ENCODE measurements at regions not wholly inside any gene's neighbourhood (a gene's known extent, or its start where the extent isn't known, plus 50 kb on each side); places are given as distances from the start of the nearest gene placed in this dataset.

DNA sequence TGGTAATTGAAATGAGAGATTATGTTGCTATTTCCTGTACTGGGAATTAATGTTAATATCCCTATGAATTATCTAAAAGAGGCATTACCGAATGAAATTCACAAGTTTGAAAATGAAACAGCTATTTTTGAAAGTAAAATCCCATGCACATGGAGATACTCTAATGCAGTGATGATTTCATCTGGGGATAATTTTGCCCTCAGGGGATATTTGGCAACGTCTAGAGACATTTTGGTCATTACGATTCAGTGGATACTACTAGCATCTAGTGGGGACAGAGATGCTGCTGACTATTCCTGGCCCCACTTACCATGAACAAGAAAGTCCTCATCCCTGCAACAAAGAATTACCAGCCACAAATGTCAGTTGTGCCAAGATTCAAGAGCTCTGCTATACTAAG lies 500.9 kb downstream of the EFNA5 start:
- Histone ChIP-seq H3K36me3 (ENCODE audit: control insufficient read depth in 3 of 3, insufficient read depth in 3 of 3, low read length in 3 of 3) (no peaks in the 10 kb centered on the region), H3K4me3 (ENCODE audit: low read length in 3 of 3) (no peak overlapping the region), H3K9ac (ENCODE audit: low read depth in 1 of 3, low read length in 3 of 3) (no peak overlapping the region), H3K27ac (ENCODE audit: low read depth, low read length) (no peak overlapping the region), H3K9me3 (ENCODE audit: control insufficient read depth in 3 of 3, low read length in 3 of 3) (no peaks in the 10 kb centered on the region), H3K4me1 (ENCODE audit: control insufficient read depth in 3 of 3, insufficient read depth in 3 of 3, low read length in 3 of 3) (no peaks in the 10 kb centered on the region), H3K27me3 (ENCODE audit: control insufficient read depth in 3 of 3, insufficient read depth in 3 of 3, low read length in 3 of 3) (no peaks in the 10 kb centered on the region)

- Histone ChIP-seq H3K4me1 (ENCODE audit: control insufficient read depth in 3 of 3, insufficient read depth in 3 of 3, low read length in 3 of 3) (no peaks in the 10 kb centered on the region), H3K36me3 (ENCODE audit: control insufficient read depth in 3 of 3, insufficient read depth in 3 of 3, low read length in 3 of 3) (no peaks in the 10 kb centered on the region), H3K4me3 (ENCODE audit: low read length in 3 of 3) (no peak overlapping the region), H3K9ac (ENCODE audit: low read depth in 1 of 3, low read length in 3 of 3) (no peak overlapping the region), H3K27ac (ENCODE audit: low read depth, low read length) (no peak overlapping the region), H3K27me3 (ENCODE audit: control insufficient read depth in 3 of 3, insufficient read depth in 3 of 3, low read length in 3 of 3) (no peaks in the 10 kb centered on the region), H3K9me3 (ENCODE audit: control insufficient read depth in 3 of 3, low read length in 3 of 3) (no peaks in the 10 kb centered on the region)
These were observed 501.6 kb downstream of the EFNA5 start for GRCh38 chr5:107168848-107169752.

- no peak overlapping the region for H3K4me3 ChIP-seq (ENCODE audit: low read length in 3 of 3)
- H3K9ac ChIP-seq (ENCODE audit: low read depth in 1 of 3, low read length in 3 of 3), result no peak overlapping the region
- no peaks in the 10 kb centered on the region for H3K27me3 ChIP-seq (ENCODE audit: control insufficient read depth in 3 of 3, insufficient read depth in 3 of 3, low read length in 3 of 3)
- no peak overlapping the region for H3K27ac ChIP-seq (ENCODE audit: low read depth, low read length)
- H3K36me3 ChIP-seq (ENCODE audit: control insufficient read depth in 3 of 3, insufficient read depth in 3 of 3, low read length in 3 of 3), result no peaks in the 10 kb centered on the region
- H3K4me1 ChIP-seq (ENCODE audit: control insufficient read depth in 3 of 3, insufficient read depth in 3 of 3, low read length in 3 of 3), result no peaks in the 10 kb centered on the region
- H3K9me3 ChIP-seq (ENCODE audit: control insufficient read depth in 3 of 3, low read length in 3 of 3), result no peaks in the 10 kb centered on the region
These were observed 502.7 kb downstream of the EFNA5 start for GRCh38 chr5:107168086-107168485.

DNA sequence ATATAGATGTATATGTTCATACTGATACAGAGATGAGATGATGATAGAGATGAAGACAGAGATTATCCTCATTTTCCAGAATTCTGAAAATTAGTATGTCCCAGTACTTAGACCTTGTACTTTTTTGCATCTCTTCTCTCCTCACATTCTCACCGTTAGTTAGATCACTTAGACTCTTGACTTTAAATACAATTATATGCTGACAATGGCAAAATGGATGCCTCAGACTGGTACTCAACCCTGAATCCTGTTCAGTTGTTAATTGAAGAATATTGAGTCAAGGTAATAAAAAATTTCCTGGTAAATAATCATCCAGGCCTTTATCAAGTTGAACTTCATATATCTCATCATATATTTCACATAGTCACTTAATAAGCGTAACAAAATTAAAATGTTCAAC lies 505.4 kb downstream of the EFNA5 start:
- no peak overlapping the region for H3K4me3 ChIP-seq (ENCODE audit: low read length in 3 of 3)
- H3K9ac ChIP-seq (ENCODE audit: low read depth in 1 of 3, low read length in 3 of 3), result no peak overlapping the region
- no peak overlapping the region for H3K27ac ChIP-seq (ENCODE audit: low read depth, low read length)
- H3K36me3 ChIP-seq (ENCODE audit: control insufficient read depth in 3 of 3, insufficient read depth in 3 of 3, low read length in 3 of 3), result no peaks in the 10 kb centered on the region
- no peaks in the 10 kb centered on the region for H3K27me3 ChIP-seq (ENCODE audit: control insufficient read depth in 3 of 3, insufficient read depth in 3 of 3, low read length in 3 of 3)
- no peaks in the 10 kb centered on the region for H3K4me1 ChIP-seq (ENCODE audit: control insufficient read depth in 3 of 3, insufficient read depth in 3 of 3, low read length in 3 of 3)
- no peaks in the 10 kb centered on the region for H3K9me3 ChIP-seq (ENCODE audit: control insufficient read depth in 3 of 3, low read length in 3 of 3)

GRCh38 chr5:107157809-107158208 lies 512.9 kb downstream of the EFNA5 start:
- Histone ChIP-seq H3K27me3 (ENCODE audit: control insufficient read depth in 3 of 3, insufficient read depth in 3 of 3, low read length in 3 of 3) (no peaks in the 10 kb centered on the region), H3K9ac (ENCODE audit: low read depth in 1 of 3, low read length in 3 of 3) (no peak overlapping the region), H3K27ac (ENCODE audit: low read depth, low read length) (no peak overlapping the region), H3K4me3 (ENCODE audit: low read length in 3 of 3) (no peak overlapping the region), H3K4me1 (ENCODE audit: control insufficient read depth in 3 of 3, insufficient read depth in 3 of 3, low read length in 3 of 3) (no peaks in the 10 kb centered on the region), H3K36me3 (ENCODE audit: control insufficient read depth in 3 of 3, insufficient read depth in 3 of 3, low read length in 3 of 3) (no peaks in the 10 kb centered on the region), H3K9me3 (ENCODE audit: control insufficient read depth in 3 of 3, low read length in 3 of 3) (no peaks in the 10 kb centered on the region)

DNA sequence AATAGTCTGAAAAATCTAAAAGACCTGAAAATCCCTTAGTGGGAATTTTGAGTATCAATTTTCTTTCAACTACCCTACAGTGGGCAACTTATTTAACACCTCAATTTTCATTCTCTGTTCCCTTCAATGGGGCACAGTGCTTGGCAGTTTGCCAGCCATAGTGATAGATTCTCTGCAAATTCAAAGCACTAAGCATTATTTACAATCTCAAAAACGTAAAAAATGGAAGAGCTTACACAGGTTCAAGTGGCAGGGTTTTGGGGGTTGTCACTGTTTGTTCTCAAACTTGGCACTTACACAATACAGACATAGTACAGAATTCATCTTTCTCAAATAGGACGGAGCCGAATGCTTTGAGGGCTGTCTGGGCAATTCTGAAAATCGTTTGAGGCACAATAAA lies 515.0 kb downstream of the EFNA5 start:
- H3K4me1 ChIP-seq (ENCODE audit: control insufficient read depth in 3 of 3, insufficient read depth in 3 of 3, low read length in 3 of 3), result no peaks in the 10 kb centered on the region
- H3K36me3 ChIP-seq (ENCODE audit: control insufficient read depth in 3 of 3, insufficient read depth in 3 of 3, low read length in 3 of 3), result no peaks in the 10 kb centered on the region
- no peak overlapping the region for H3K27ac ChIP-seq (ENCODE audit: low read depth, low read length)
- H3K4me3 ChIP-seq (ENCODE audit: low read length in 3 of 3), result no peak overlapping the region
- H3K9ac ChIP-seq (ENCODE audit: low read depth in 1 of 3, low read length in 3 of 3), result no peak overlapping the region
- H3K27me3 ChIP-seq (ENCODE audit: control insufficient read depth in 3 of 3, insufficient read depth in 3 of 3, low read length in 3 of 3), result no peaks in the 10 kb centered on the region
- no peaks in the 10 kb centered on the region for H3K9me3 ChIP-seq (ENCODE audit: control insufficient read depth in 3 of 3, low read length in 3 of 3)

- H3K36me3 ChIP-seq (ENCODE audit: control insufficient read depth in 3 of 3, insufficient read depth in 3 of 3, low read length in 3 of 3), result no peaks in the 10 kb centered on the region
- no peaks in the 10 kb centered on the region for H3K9me3 ChIP-seq (ENCODE audit: control insufficient read depth in 3 of 3, low read length in 3 of 3)
These were observed 516.1 kb downstream of the EFNA5 start for GRCh38 chr5:107154593-107154992.

GRCh38 chr5:107153283-107153682 lies 517.5 kb downstream of the EFNA5 start:
- H3K4me1 ChIP-seq (ENCODE audit: control insufficient read depth in 3 of 3, insufficient read depth in 3 of 3, low read length in 3 of 3), result no peaks in the 10 kb centered on the region
- no peaks in the 10 kb centered on the region for H3K9me3 ChIP-seq (ENCODE audit: control insufficient read depth in 3 of 3, low read length in 3 of 3)
- no peaks in the 10 kb centered on the region for H3K36me3 ChIP-seq (ENCODE audit: control insufficient read depth in 3 of 3, insufficient read depth in 3 of 3, low read length in 3 of 3)
- no peaks in the 10 kb centered on the region for H3K27me3 ChIP-seq (ENCODE audit: control insufficient read depth in 3 of 3, insufficient read depth in 3 of 3, low read length in 3 of 3)
- H3K9ac ChIP-seq (ENCODE audit: low read depth in 1 of 3, low read length in 3 of 3), result peak overlapping the region in 1 of 3 donors; percentile 51
- no peak overlapping the region for H3K4me3 ChIP-seq (ENCODE audit: low read length in 3 of 3)
- H3K27ac ChIP-seq (ENCODE audit: low read depth, low read length), result no peak overlapping the region

More at GRCh38 chr5:107154593-107154992, 516.1 kb downstream of the EFNA5 start:
- Histone ChIP-seq H3K27me3 (ENCODE audit: control insufficient read depth in 3 of 3, insufficient read depth in 3 of 3, low read length in 3 of 3) (no peaks in the 10 kb centered on the region), H3K27ac (ENCODE audit: low read depth, low read length) (no peak overlapping the region), H3K9ac (ENCODE audit: low read depth in 1 of 3, low read length in 3 of 3) (no peak overlapping the region), H3K4me1 (ENCODE audit: control insufficient read depth in 3 of 3, insufficient read depth in 3 of 3, low read length in 3 of 3) (no peaks in the 10 kb centered on the region), H3K4me3 (ENCODE audit: low read length in 3 of 3) (no peak overlapping the region)

- H3K27ac ChIP-seq (ENCODE audit: low read depth, low read length), result no peak overlapping the region
These were observed 521.3 kb downstream of the EFNA5 start for GRCh38 chr5:107149243-107150005.

GRCh38 chr5:107147589-107147988 lies 523.1 kb downstream of the EFNA5 start:
- H3K9ac ChIP-seq (ENCODE audit: low read depth in 1 of 3, low read length in 3 of 3), result no peak overlapping the region
- no peak overlapping the region for H3K4me3 ChIP-seq (ENCODE audit: low read length in 3 of 3)
- H3K27me3 ChIP-seq (ENCODE audit: control insufficient read depth in 3 of 3, insufficient read depth in 3 of 3, low read length in 3 of 3), result no peaks in the 10 kb centered on the region
- peaks cover 0 to 5% (median 0%) of the 10 kb centered on the region in 3 donors for H3K4me1 ChIP-seq (ENCODE audit: control insufficient read depth in 3 of 3, insufficient read depth in 3 of 3, low read length in 3 of 3)
- no peaks in the 10 kb centered on the region for H3K9me3 ChIP-seq (ENCODE audit: control insufficient read depth in 3 of 3, low read length in 3 of 3)
- no peaks in the 10 kb centered on the region for H3K36me3 ChIP-seq (ENCODE audit: control insufficient read depth in 3 of 3, insufficient read depth in 3 of 3, low read length in 3 of 3)
- no peak overlapping the region for H3K27ac ChIP-seq (ENCODE audit: low read depth, low read length)

More at GRCh38 chr5:107149243-107150005, 521.3 kb downstream of the EFNA5 start:
- Histone ChIP-seq H3K4me1 (ENCODE audit: control insufficient read depth in 3 of 3, insufficient read depth in 3 of 3, low read length in 3 of 3) (peaks cover 0 to 5% (median 0%) of the 10 kb centered on the region in 3 donors), H3K4me3 (ENCODE audit: low read length in 3 of 3) (no peak overlapping the region), H3K9me3 (ENCODE audit: control insufficient read depth in 3 of 3, low read length in 3 of 3) (no peaks in the 10 kb centered on the region), H3K27me3 (ENCODE audit: control insufficient read depth in 3 of 3, insufficient read depth in 3 of 3, low read length in 3 of 3) (no peaks in the 10 kb centered on the region), H3K36me3 (ENCODE audit: control insufficient read depth in 3 of 3, insufficient read depth in 3 of 3, low read length in 3 of 3) (no peaks in the 10 kb centered on the region), H3K9ac (ENCODE audit: low read depth in 1 of 3, low read length in 3 of 3) (no peak overlapping the region)
